ENCODE measurements at regions not wholly inside any gene's neighbourhood (a gene's known extent, or its start where the extent isn't known, plus 50 kb on each side); places are given as distances from the start of the nearest gene placed in this dataset.

DNA sequence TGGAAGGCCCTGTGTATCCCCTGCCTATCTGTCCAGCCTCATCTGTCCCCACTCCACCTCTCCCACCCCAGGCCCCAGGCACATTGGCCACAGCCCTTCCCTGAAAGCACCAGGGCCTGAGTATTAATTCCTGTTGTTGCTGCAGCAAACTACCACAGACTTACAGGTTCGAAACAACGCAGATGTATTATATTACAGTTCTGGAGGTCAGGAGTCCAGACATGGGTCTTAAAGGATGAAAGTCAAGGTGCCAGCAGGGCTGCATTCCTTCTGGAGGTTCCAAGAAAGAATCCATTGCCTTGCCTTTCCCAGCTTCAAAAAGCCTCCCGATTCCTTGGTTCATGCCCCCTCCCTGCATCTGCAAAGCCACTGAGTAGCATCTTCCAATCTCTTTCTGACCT is 78.7 kb upstream of the LAPTM4A start:
- DNase-seq (ENCODE audit: low read depth, low spot score): no peak
- H3K9me3 ChIP-seq (ENCODE audit: insufficient read depth, low read length): no peaks in the 10 kb centered on the region
- TF ChIP-seq SUZ12 (IDR thresholded peaks at IDR 0.05; ENCODE audit: extremely low read depth, insufficient read depth, insufficient read length): no peak
- TF ChIP-seq ZNF274 (IDR thresholded peaks at IDR 0.05; ENCODE audit: low read depth, low read length): no peak
- no peak for TF ChIP-seq YY1 (IDR thresholded peaks at IDR 0.05; ENCODE audit: insufficient read depth, insufficient read length)
- H3K4me1 ChIP-seq (ENCODE audit: insufficient read depth, insufficient read length): peaks cover 4% of the 10 kb centered on the region
- no peak overlapping the region for H3K9ac ChIP-seq (ENCODE audit: insufficient read length, low read depth)
- no peaks in the 10 kb centered on the region for H3K27me3 ChIP-seq (ENCODE audit: insufficient read depth, insufficient read length)
- no peak overlapping the region for H3K4me3 ChIP-seq (ENCODE audit: insufficient read length, low read depth)
- no peaks in the 10 kb centered on the region for H3K36me3 ChIP-seq (ENCODE audit: insufficient read depth, insufficient read length, low read length)

DNA sequence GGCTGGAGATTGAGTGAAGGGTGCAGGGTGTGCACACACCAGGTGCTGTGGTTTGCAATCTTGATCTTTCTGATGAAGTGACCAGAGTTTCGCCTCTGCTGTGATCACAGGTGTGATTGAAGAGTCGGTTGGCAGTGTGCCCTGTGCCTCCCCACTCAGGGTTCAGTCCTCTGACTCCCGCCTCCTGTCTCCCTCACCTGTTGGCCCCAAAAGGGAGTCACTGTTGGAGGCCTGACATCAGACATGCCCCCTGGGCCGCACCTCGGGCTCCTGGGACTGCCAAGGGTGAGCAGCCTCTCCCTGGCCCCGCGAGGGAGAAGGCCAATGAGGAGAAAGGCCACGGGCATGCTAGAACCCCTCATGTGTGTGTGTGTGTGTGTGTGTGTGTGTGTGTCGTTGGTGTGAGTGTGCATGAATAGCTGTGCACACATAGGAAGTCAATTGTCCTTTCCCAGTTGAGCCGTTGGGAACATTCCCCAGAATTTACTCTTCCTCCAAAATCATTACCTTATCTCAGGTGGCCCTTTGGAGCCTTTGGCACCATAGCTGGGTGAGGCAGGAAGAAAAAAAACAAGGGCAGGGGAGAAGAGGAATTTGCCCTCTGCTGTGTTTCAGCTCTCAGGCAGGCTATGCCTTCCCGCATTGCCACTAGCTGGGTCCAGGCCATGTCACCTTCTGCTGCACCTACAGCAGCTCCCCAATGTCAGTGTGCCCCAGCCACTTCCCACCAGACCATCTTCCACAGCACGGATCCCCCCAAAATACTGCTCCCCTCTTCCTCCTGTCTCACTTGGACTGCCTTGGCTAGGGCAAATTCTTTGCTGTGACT is 78.1 kb upstream of the LAPTM4A start:
- H3K4me1 ChIP-seq (ENCODE audit: insufficient read depth, insufficient read length): peaks cover 2% of the 10 kb centered on the region
- H3K4me3 ChIP-seq (ENCODE audit: insufficient read length, low read depth): no peak overlapping the region
- H3K9ac ChIP-seq (ENCODE audit: insufficient read length, low read depth): no peak overlapping the region
- TF ChIP-seq ZNF274 (IDR thresholded peaks at IDR 0.05; ENCODE audit: low read depth, low read length): no peak
- TF ChIP-seq YY1 (IDR thresholded peaks at IDR 0.05; ENCODE audit: insufficient read depth, insufficient read length): no peak
- TF ChIP-seq SUZ12 (IDR thresholded peaks at IDR 0.05; ENCODE audit: extremely low read depth, insufficient read depth, insufficient read length): no peak
- DNase-seq (ENCODE audit: low read depth, low spot score): no peak
- no peaks in the 10 kb centered on the region for H3K27me3 ChIP-seq (ENCODE audit: insufficient read depth, insufficient read length)
- no peaks in the 10 kb centered on the region for H3K36me3 ChIP-seq (ENCODE audit: insufficient read depth, insufficient read length, low read length)
- H3K9me3 ChIP-seq (ENCODE audit: insufficient read depth, low read length): no peaks in the 10 kb centered on the region

DNA sequence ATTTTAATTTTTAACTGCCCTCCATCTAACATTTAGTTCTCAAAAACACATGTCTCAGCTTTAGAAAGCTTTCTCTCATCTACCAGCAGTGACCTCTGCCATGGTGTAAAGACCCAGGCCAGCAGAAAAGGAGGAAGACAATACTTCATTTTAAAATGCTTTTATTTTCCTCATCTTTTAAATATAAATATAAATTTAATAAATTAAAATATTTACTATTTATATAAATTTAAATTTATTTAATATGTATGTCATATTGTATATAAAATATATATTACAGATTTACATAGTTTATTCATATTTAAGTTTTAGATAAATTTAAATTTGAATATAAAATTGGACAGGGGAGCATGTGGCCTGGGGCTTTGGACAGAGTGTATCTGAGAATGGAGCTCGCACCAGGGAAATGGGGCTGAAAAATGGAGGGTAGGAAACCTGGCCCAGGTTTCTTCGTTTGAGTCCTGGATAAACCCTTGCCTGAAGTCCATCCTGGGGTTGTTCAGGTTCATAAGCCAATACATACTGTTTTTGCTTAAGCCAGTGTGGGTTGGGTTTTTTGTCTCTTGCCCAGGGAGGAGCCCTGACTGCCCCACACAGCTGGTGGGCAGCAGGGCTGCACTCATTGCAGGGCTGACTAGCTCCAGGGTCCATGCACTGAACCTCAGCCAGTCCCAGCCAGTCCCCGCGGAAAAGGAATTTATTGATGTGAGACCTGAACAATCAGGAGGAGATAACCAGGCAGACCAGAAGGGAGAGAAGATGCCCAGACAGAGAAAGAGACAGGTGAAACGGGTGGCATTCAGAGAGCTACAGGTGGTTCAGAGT is 77.3 kb upstream of the LAPTM4A start:
- peaks cover 2% of the 10 kb centered on the region for H3K4me1 ChIP-seq (ENCODE audit: insufficient read depth, insufficient read length)

DNA sequence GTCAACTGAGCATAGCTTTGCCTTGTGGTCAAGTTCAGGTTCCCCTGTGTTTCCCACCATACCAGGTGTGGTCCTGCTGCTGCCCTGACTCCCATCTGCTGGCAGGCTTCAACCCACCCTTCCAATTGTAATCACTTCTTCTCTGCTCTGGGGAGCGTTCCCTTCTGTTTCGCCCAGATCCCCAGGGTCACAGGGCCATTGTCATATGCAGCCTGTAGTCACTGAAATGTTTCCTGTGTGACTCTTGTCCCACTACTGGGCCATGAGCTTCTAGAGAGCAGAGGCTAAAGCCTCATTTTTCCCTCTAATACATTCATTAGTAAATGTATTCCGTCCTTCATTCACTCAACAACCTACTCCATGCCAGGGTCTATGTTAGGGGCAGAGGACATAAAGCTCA is 75.0 kb upstream of the LAPTM4A start:
- Histone ChIP-seq H3K4me1 (ENCODE audit: insufficient read depth, insufficient read length) (peaks cover 2% of the 10 kb centered on the region), H3K9me3 (ENCODE audit: insufficient read depth, low read length) (no peaks in the 10 kb centered on the region), H3K27me3 (ENCODE audit: insufficient read depth, insufficient read length) (no peaks in the 10 kb centered on the region), H3K4me3 (ENCODE audit: insufficient read length, low read depth) (no peak overlapping the region), H3K9ac (ENCODE audit: insufficient read length, low read depth) (no peak overlapping the region), H3K36me3 (ENCODE audit: insufficient read depth, insufficient read length, low read length) (no peaks in the 10 kb centered on the region)
- no peak for DNase-seq (ENCODE audit: low read depth, low spot score)
- TF ChIP-seq SUZ12 (IDR thresholded peaks at IDR 0.05; ENCODE audit: extremely low read depth, insufficient read depth, insufficient read length) (no peak), YY1 (IDR thresholded peaks at IDR 0.05; ENCODE audit: insufficient read depth, insufficient read length) (no peak), ZNF274 (IDR thresholded peaks at IDR 0.05; ENCODE audit: low read depth, low read length) (no peak)

More for the DNA sequence above, 77.3 kb upstream of the LAPTM4A start:
- H3K27me3 ChIP-seq (ENCODE audit: insufficient read depth, insufficient read length): no peaks in the 10 kb centered on the region
- H3K9me3 ChIP-seq (ENCODE audit: insufficient read depth, low read length): no peaks in the 10 kb centered on the region
- H3K36me3 ChIP-seq (ENCODE audit: insufficient read depth, insufficient read length, low read length): no peaks in the 10 kb centered on the region
- DNase-seq (ENCODE audit: low read depth, low spot score): no peak
- H3K4me3 ChIP-seq (ENCODE audit: insufficient read length, low read depth): no peak overlapping the region
- no peak overlapping the region for H3K9ac ChIP-seq (ENCODE audit: insufficient read length, low read depth)
- TF ChIP-seq SUZ12 (IDR thresholded peaks at IDR 0.05; ENCODE audit: extremely low read depth, insufficient read depth, insufficient read length) (no peak), YY1 (IDR thresholded peaks at IDR 0.05; ENCODE audit: insufficient read depth, insufficient read length) (no peak), ZNF274 (IDR thresholded peaks at IDR 0.05; ENCODE audit: low read depth, low read length) (no peak)

DNA sequence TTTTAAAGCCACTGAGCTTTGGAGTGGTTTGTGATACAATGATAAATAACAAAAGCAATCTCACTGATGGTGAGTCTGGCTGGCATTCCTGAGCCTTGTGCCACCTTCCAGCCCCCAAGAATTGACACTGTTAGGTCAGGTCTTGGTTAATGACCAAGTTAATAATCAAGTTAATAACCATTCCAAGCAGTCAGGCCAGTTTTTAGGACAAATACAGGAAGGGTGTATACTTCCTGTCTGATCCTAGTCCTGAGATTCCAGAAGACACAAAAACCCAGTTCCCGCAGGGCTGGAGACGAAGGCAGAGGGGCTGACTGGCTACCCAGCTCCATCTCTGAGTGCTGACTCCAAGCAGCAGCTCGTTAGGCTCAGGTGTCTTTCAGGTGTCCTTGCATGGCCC is 74.6 kb upstream of the LAPTM4A start:
- H3K4me3 ChIP-seq (ENCODE audit: insufficient read length, low read depth): no peak overlapping the region

DNA sequence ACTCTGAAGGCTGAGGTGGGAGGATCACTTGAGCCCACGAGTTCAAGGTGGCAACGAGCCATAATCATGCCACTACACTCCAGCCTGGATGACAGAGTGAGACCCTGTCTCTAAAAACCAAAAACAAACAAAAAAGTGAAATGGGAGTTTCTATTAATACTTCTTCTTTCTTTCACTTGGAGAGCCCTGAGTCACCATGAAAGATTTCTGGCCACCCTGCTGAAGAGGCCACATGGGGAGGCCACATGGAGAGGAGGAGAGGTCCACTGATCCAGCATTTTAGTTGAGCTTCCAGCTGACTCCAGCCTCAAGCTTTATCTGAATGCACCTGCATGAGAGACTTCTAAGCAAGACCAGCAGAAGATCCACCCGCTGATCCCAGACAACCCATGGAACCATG is 74.2 kb upstream of the LAPTM4A start:
- Histone ChIP-seq H3K36me3 (ENCODE audit: insufficient read depth, insufficient read length, low read length) (no peaks in the 10 kb centered on the region), H3K4me3 (ENCODE audit: insufficient read length, low read depth) (no peak overlapping the region), H3K9me3 (ENCODE audit: insufficient read depth, low read length) (no peaks in the 10 kb centered on the region), H3K9ac (ENCODE audit: insufficient read length, low read depth) (no peak overlapping the region), H3K4me1 (ENCODE audit: insufficient read depth, insufficient read length) (no peaks in the 10 kb centered on the region), H3K27me3 (ENCODE audit: insufficient read depth, insufficient read length) (no peaks in the 10 kb centered on the region)
- TF ChIP-seq ZNF274 (IDR thresholded peaks at IDR 0.05; ENCODE audit: low read depth, low read length) (no peak), YY1 (IDR thresholded peaks at IDR 0.05; ENCODE audit: insufficient read depth, insufficient read length) (no peak), SUZ12 (IDR thresholded peaks at IDR 0.05; ENCODE audit: extremely low read depth, insufficient read depth, insufficient read length) (no peak)
- DNase-seq (ENCODE audit: low read depth, low spot score): no peak

More for the DNA sequence above, 74.6 kb upstream of the LAPTM4A start:
- DNase-seq (ENCODE audit: low read depth, low spot score): no peak
- no peaks in the 10 kb centered on the region for H3K36me3 ChIP-seq (ENCODE audit: insufficient read depth, insufficient read length, low read length)
- no peaks in the 10 kb centered on the region for H3K9me3 ChIP-seq (ENCODE audit: insufficient read depth, low read length)
- peaks cover 2% of the 10 kb centered on the region for H3K4me1 ChIP-seq (ENCODE audit: insufficient read depth, insufficient read length)
- TF ChIP-seq YY1 (IDR thresholded peaks at IDR 0.05; ENCODE audit: insufficient read depth, insufficient read length) (no peak), SUZ12 (IDR thresholded peaks at IDR 0.05; ENCODE audit: extremely low read depth, insufficient read depth, insufficient read length) (no peak), ZNF274 (IDR thresholded peaks at IDR 0.05; ENCODE audit: low read depth, low read length) (no peak)
- no peaks in the 10 kb centered on the region for H3K27me3 ChIP-seq (ENCODE audit: insufficient read depth, insufficient read length)
- no peak overlapping the region for H3K9ac ChIP-seq (ENCODE audit: insufficient read length, low read depth)

DNA sequence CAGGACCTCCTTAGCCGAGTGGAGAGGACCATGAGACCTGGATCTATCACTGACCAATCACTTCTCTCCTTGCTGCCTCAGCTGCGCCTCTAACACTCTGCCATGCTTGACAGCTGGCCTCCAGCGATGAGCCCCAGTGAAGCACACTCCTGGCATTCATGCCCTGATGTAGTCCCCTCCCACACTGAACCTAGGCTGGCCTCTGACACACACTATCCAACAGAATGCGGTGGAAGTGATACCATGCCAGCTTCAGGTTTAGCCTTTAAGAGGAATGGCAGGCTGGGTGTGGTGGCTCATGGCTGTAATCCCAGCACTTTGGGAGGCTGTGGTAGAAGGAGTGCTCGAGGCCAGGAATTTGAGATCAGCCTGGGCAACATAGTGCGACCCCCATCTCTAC is 73.7 kb upstream of the LAPTM4A start:
- TF ChIP-seq ZNF274 (IDR thresholded peaks at IDR 0.05; ENCODE audit: low read depth, low read length) (no peak), YY1 (IDR thresholded peaks at IDR 0.05; ENCODE audit: insufficient read depth, insufficient read length) (no peak), SUZ12 (IDR thresholded peaks at IDR 0.05; ENCODE audit: extremely low read depth, insufficient read depth, insufficient read length) (no peak)

More for the DNA sequence above, 73.7 kb upstream of the LAPTM4A start:
- H3K36me3 ChIP-seq (ENCODE audit: insufficient read depth, insufficient read length, low read length): no peaks in the 10 kb centered on the region
- DNase-seq (ENCODE audit: low read depth, low spot score): no peak
- no peak overlapping the region for H3K9ac ChIP-seq (ENCODE audit: insufficient read length, low read depth)
- no peak overlapping the region for H3K4me3 ChIP-seq (ENCODE audit: insufficient read length, low read depth)
- H3K9me3 ChIP-seq (ENCODE audit: insufficient read depth, low read length): no peaks in the 10 kb centered on the region
- H3K27me3 ChIP-seq (ENCODE audit: insufficient read depth, insufficient read length): no peaks in the 10 kb centered on the region
- no peaks in the 10 kb centered on the region for H3K4me1 ChIP-seq (ENCODE audit: insufficient read depth, insufficient read length)
